OCI-M1 (cell line): ENCODE measurements at regions not wholly inside any gene's neighbourhood (a gene's known extent, or its start where the extent isn't known, plus 50 kb on each side); places are given as distances from the start of the nearest gene placed in this dataset.

Experiments
- DNase-seq: peaks from one replicate; lab custom pipeline; 2025; lab: John Stamatoyannopoulos, UW

- DNase-seq: no peak
Measured at GRCh38 chr10:111990734-111991133, 192.8 kb downstream of the GPAM start.

GRCh38 chr10:111993321-111993720, 190.2 kb downstream of the GPAM start:
- DNase-seq: no peak

- no peak for DNase-seq
Measured at GRCh38 chr10:111993872-111994426, 189.6 kb downstream of the GPAM start.

GRCh38 chr10:111996103-111996502, 187.5 kb downstream of the GPAM start:
- DNase-seq: no peak

- DNase-seq: no peak
Measured at GRCh38 chr10:111998728-111999127, 184.8 kb downstream of the GPAM start.

- no peak for DNase-seq
Measured at GRCh38 chr10:111999205-111999914, 184.2 kb downstream of the GPAM start.

- DNase-seq: no peak
Measured at GRCh38 chr10:111999915-112000302, 183.7 kb downstream of the GPAM start.

GRCh38 chr10:112000466-112000865, 183.1 kb downstream of the GPAM start:
- DNase-seq: no peak

GRCh38 chr10:112002206-112002605, 181.4 kb downstream of the GPAM start:
- DNase-seq: no peak

GRCh38 chr10:112004075-112004474, 179.5 kb downstream of the GPAM start:
- no peak for DNase-seq

GRCh38 chr10:112005044-112005443, 178.5 kb downstream of the GPAM start:
- no peak for DNase-seq

GRCh38 chr10:112006407-112006806, 177.2 kb downstream of the GPAM start:
- DNase-seq: no peak

GRCh38 chr10:112006831-112007230, 176.7 kb downstream of the GPAM start:
- no peak for DNase-seq

- no peak for DNase-seq
Measured at GRCh38 chr10:112022196-112022595, 161.4 kb downstream of the GPAM start.

GRCh38 chr10:112024079-112024478, 159.5 kb downstream of the GPAM start:
- DNase-seq: no peak

GRCh38 chr10:112025228-112025627, 158.3 kb downstream of the GPAM start:
- no peak for DNase-seq

GRCh38 chr10:112026438-112026837, 157.1 kb downstream of the GPAM start:
- peak; percentile 4 for DNase-seq

- no peak for DNase-seq
Measured at GRCh38 chr10:112027731-112028280, 155.8 kb downstream of the GPAM start.

- DNase-seq: no peak
Measured at GRCh38 chr10:112030431-112030830, 153.1 kb downstream of the GPAM start.

GRCh38 chr10:112039823-112040222, 143.7 kb downstream of the GPAM start:
- DNase-seq: no peak

GRCh38 chr10:112040696-112041095, 142.9 kb downstream of the GPAM start:
- no peak for DNase-seq

- no peak for DNase-seq
Measured at GRCh38 chr10:112045938-112046337, 137.6 kb downstream of the GPAM start.

GRCh38 chr10:112047674-112048073, 135.9 kb downstream of the GPAM start:
- DNase-seq: no peak

- DNase-seq: no peak
Measured at GRCh38 chr10:112052166-112052565, 131.4 kb downstream of the GPAM start.
